Breast epithelium (tissue), 4 donors: ENCODE measurements at regions not wholly inside any gene's neighbourhood (a gene's known extent, or its start where the extent isn't known, plus 50 kb on each side); places are given as distances from the start of the nearest gene placed in this dataset.

Experiments used
- DNase-seq, 2 donors: peaks; one replicate each; pipeline ENCODE4 v3.0.0-alpha.2; 2019; ENCODE audit warnings: low spot score in 2 of 2
- H3K27ac ChIP-seq, 2 donors: fragments of 200-600 bp; sonication (generic) in 1 of 2; one replicate each; pipeline ENCODE4 v1.5.1; 2016 to 2019; ENCODE audit warnings: mild to moderate bottlenecking in 1 of 2
- H3K27me3 ChIP-seq, 2 donors: fragments of 200-600 bp; sonication (generic) in 1 of 2; one replicate each; pipeline versions ENCODE4 v1.5.1 to v1.6.0; 2017 to 2019; ENCODE audit warnings: control low read depth in 1 of 2, mild to moderate bottlenecking in 1 of 2
- H3K36me3 ChIP-seq: fragments of 200-600 bp; one replicate; pipeline ENCODE4 v1.5.1; 2019
- H3K4me1 ChIP-seq, 2 donors: fragments of 200-600 bp; sonication (generic); one replicate each; pipeline ENCODE4 v1.5.1; 2016 to 2019; ENCODE audit warnings: control low read depth in 1 of 2
- H3K4me3 ChIP-seq, 3 donors: fragments of 200-600 bp; sonication (generic); 1 replicate in 2 of 3; 2 replicates in 1 of 3; pipeline ENCODE4 v1.5.1; 2016 to 2019; ENCODE audit warnings: mild to moderate bottlenecking in 3 of 3, moderate library complexity in 2 of 3
- H3K9me3 ChIP-seq, 2 donors: fragments of 200-600 bp; sonication (generic) in 1 of 2; one replicate each; pipeline ENCODE4 v1.5.1; 2016 to 2019; ENCODE audit warnings: control low read depth in 1 of 2
- POLR2A ChIP-seq: fragments of 450-650 bp; IDR thresholded peaks from one replicate; pipeline ENCODE4 v1.6.1; 2016; ENCODE audit warnings: antibody characterized with exemption, mild to moderate bottlenecking, moderate library complexity
- POLR2AphosphoS5 ChIP-seq, 3 donors: sonication (generic); formaldehyde crosslinking; IDR thresholded peaks; one replicate each; pipeline ENCODE4 v1.6.1; 2017; ENCODE audit warnings: antibody characterized with exemption in 3 of 3
- intact Hi-C: fragments of 100-400 bp; cut with DNase I; formaldehyde crosslinking; loops from one replicate; pipeline ENCODE4 v1.15.1; 2023; ENCODE audit warnings: low total_unique reads
- TF ChIP-seq, protein P1 (sequence below), 3 donors: fragments of 450-650 bp; IDR thresholded peaks; one replicate each; pipeline ENCODE4 v1.5.1; 2016 to 2017; ENCODE audit warnings: antibody characterized with exemption in 3 of 3, mild to moderate bottlenecking in 3 of 3, moderate library complexity in 3 of 3

DNA sequence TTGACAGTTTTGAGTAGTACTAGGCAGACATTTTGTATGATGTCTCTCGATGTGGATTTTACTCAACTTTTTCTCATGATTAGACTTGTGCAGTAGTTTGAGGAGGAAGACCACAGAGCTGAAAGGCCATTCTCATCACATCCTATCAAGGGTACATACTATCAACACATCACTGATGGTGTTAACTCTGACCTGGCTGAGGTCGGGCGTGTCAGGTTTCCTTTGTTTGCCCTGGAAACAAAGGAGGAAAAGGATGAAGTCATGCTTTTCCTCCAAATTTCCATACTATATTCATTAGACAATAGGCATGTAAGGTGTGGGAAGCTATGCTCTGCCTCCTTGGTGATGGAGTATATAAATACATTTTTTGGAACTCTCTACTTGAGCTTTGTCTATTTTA, 211.1 kb downstream of the DSEL start:
- TF ChIP-seq, protein P1, sequence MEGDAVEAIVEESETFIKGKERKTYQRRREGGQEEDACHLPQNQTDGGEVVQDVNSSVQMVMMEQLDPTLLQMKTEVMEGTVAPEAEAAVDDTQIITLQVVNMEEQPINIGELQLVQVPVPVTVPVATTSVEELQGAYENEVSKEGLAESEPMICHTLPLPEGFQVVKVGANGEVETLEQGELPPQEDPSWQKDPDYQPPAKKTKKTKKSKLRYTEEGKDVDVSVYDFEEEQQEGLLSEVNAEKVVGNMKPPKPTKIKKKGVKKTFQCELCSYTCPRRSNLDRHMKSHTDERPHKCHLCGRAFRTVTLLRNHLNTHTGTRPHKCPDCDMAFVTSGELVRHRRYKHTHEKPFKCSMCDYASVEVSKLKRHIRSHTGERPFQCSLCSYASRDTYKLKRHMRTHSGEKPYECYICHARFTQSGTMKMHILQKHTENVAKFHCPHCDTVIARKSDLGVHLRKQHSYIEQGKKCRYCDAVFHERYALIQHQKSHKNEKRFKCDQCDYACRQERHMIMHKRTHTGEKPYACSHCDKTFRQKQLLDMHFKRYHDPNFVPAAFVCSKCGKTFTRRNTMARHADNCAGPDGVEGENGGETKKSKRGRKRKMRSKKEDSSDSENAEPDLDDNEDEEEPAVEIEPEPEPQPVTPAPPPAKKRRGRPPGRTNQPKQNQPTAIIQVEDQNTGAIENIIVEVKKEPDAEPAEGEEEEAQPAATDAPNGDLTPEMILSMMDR (IDR thresholded peaks at IDR 0.05) = no peak
- no peak for TF ChIP-seq POLR2AphosphoS5 (IDR thresholded peaks at IDR 0.05)
- TF ChIP-seq POLR2A = no peak
- H3K4me1 ChIP-seq = no peaks in the 10 kb centered on the region
- peaks cover 5 to 6% of the 10 kb centered on the region in 2 donors for H3K9me3 ChIP-seq
- H3K27ac ChIP-seq = no peak overlapping the region
- no peaks in the 10 kb centered on the region for H3K27me3 ChIP-seq
- intact Hi-C loops = no loop called here
- H3K4me3 ChIP-seq = no peak overlapping the region
- H3K36me3 ChIP-seq = no peaks in the 10 kb centered on the region
- DNase-seq = no peak

DNA sequence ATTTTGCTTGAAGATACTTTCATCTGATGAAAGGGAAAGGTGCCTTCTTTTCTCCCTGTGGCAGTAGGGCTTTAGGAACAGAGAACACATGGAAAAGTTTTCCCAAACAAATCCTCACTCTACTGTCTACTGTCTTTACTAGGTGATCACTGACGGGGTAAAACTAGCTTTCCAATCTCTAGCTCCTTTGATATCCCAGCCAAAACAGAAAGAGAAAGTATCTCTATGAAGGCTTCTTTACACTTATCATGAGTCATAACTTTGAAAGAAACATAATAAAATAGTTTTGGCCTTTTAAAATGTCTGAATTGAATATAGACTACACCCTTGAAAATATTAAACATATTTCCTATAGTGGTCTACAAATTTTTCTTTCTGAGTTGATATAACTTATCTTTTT, 214.5 kb downstream of the DSEL start:
- Histone ChIP-seq H3K4me3 (no peak overlapping the region), H3K36me3 (no peaks in the 10 kb centered on the region), H3K27me3 (no peaks in the 10 kb centered on the region), H3K27ac (no peak overlapping the region), H3K4me1 (no peaks in the 10 kb centered on the region), H3K9me3 (peaks cover 9 to 12% of the 10 kb centered on the region in 2 donors)
- intact Hi-C loops = no loop called here
- DNase-seq = no peak
- no peak for TF ChIP-seq POLR2AphosphoS5 (IDR thresholded peaks at IDR 0.05)
- TF ChIP-seq, protein P1 (IDR thresholded peaks at IDR 0.05) = no peak
- TF ChIP-seq POLR2A = no peak

GRCh38 chr18:67301592-67301991, 214.9 kb downstream of the DSEL start:
- H3K4me3 ChIP-seq = no peak overlapping the region
- no peaks in the 10 kb centered on the region for H3K36me3 ChIP-seq
- no peaks in the 10 kb centered on the region for H3K27me3 ChIP-seq
- peaks cover 9 to 12% of the 10 kb centered on the region in 2 donors for H3K9me3 ChIP-seq
- TF ChIP-seq, protein P1 (IDR thresholded peaks at IDR 0.05) = no peak
- TF ChIP-seq POLR2A (no peak), POLR2AphosphoS5 (IDR thresholded peaks at IDR 0.05) (no peak)
- intact Hi-C loops = no loop called here
- no peak overlapping the region for H3K27ac ChIP-seq
- H3K4me1 ChIP-seq = no peaks in the 10 kb centered on the region
- no peak for DNase-seq

DNA sequence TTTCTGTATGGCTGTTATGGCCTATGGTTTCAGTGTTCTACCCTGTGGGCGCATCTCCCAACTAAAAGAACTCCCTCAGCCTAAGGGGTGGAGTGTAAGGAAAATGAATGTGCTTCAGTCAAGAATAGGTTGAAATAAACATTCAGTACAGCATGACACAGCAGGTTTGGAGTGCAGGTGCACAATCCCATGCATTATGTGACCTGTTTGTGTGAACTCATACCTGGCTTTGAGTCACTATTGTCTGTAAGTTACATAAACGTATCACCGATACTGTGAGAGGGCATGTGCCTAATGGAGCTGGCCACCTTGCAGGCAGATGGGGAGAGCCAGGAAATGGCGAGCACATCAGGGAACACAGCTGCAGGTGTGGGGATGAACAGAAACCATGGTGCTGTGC, 216.0 kb downstream of the DSEL start:
- H3K27me3 ChIP-seq = no peaks in the 10 kb centered on the region
- TF ChIP-seq, protein P1 (IDR thresholded peaks at IDR 0.05) = no peak
- TF ChIP-seq POLR2AphosphoS5 (IDR thresholded peaks at IDR 0.05) = no peak
- TF ChIP-seq POLR2A = no peak
- DNase-seq = no peak
- H3K9me3 ChIP-seq = peaks cover 9 to 12% of the 10 kb centered on the region in 2 donors
- H3K4me1 ChIP-seq = no peaks in the 10 kb centered on the region
- intact Hi-C loops = no loop called here
- H3K36me3 ChIP-seq = no peaks in the 10 kb centered on the region
- H3K27ac ChIP-seq = no peak overlapping the region
- no peak overlapping the region for H3K4me3 ChIP-seq

DNA sequence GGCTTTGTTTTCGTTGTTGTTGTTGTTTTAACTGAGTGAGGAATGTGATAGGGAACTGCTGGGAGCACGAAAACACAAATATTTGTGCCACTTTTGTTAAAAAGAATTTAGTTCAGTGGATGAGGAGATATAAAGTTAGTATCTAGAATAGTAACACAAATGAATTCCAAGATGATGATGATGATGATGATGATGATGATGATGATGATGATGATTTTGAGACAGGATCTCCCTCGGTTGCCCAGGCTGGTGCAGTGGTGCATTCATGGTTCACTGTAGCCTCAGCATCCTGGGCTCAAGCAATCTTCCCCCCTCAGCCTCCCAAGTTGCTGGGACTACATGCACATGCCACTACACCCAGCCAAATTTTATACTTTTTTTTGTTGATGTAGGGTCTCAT, 223.7 kb downstream of the DSEL start:
- no peaks in the 10 kb centered on the region for H3K4me1 ChIP-seq
- H3K36me3 ChIP-seq = no peaks in the 10 kb centered on the region
- H3K4me3 ChIP-seq = no peak overlapping the region
- H3K27me3 ChIP-seq = no peaks in the 10 kb centered on the region
- TF ChIP-seq, protein P1 (IDR thresholded peaks at IDR 0.05) = no peak
- no peak for TF ChIP-seq POLR2AphosphoS5 (IDR thresholded peaks at IDR 0.05)
- no peak for TF ChIP-seq POLR2A
- H3K9me3 ChIP-seq = no peaks in the 10 kb centered on the region
- H3K27ac ChIP-seq = no peak overlapping the region
- intact Hi-C loops = no loop called here
- DNase-seq = no peak
